H1 (cell line): ENCODE measurements at regions not wholly inside any gene's neighbourhood (a gene's known extent, or its start where the extent isn't known, plus 50 kb on each side); places are given as distances from the start of the nearest gene placed in this dataset.

ENCODE experiments used
- CBX5 ChIP-seq: fragments of 300-800, 300-1000 bp; sonication (generic); IDR thresholded peaks from 2 replicates; pipeline ENCODE4 v1.7.1; 2016; ENCODE audit warnings: antibody characterized with exemption, low read length, low read depth
- CBX8 ChIP-seq: fragments of 300-800, 300-1000 bp; sonication (generic); IDR thresholded peaks from 2 replicates; pipeline ENCODE4 v1.7.1; 2016; ENCODE audit warnings: low read depth, low read length, borderline replicate concordance
- CEBPB ChIP-seq: IDR thresholded peaks from 2 replicates; pipeline ENCODE4 v1.6.1; 2012; ENCODE audit warnings: low read depth, low read length
- RXRA ChIP-seq: IDR thresholded peaks from 2 replicates; pipeline ENCODE4 v1.6.1; 2011; ENCODE audit warnings: low read depth, mild to moderate bottlenecking, low read length, moderate library complexity; ENCODE audit not compliant: insufficient read depth
- SAP30 ChIP-seq: fragments of 300-600 bp; sonication (generic); IDR thresholded peaks from 2 replicates; pipeline ENCODE4 v1.7.1; 2012; ENCODE audit warnings: low read length, moderate library complexity, mild to moderate bottlenecking, inconsistent platforms; ENCODE audit not compliant: insufficient read depth, insufficient replicate concordance
- SIN3A ChIP-seq, 2 experiments: IDR thresholded peaks in 1 of 2; conservative IDR thresholded peaks in 1 of 2; 2 replicates each; pipeline ENCODE4 v1.6.1; 2011 to 2012; ENCODE audit warnings: low read length in 2 of 2, improper control_type of control experiment in 1 of 2, low read depth in 1 of 2, mild to moderate bottlenecking in 1 of 2
- TAF7 ChIP-seq: optimal IDR thresholded peaks from 2 replicates; pipeline ENCODE3; 2011; ENCODE audit warnings: low read depth, mild to moderate bottlenecking, inconsistent platforms, low read length, moderate library complexity, borderline replicate concordance
- TEAD4 ChIP-seq: IDR thresholded peaks from 2 replicates; pipeline ENCODE4 v1.6.1; 2012; ENCODE audit warnings: low read depth, low read length, inconsistent platforms, mixed read lengths

DNA sequence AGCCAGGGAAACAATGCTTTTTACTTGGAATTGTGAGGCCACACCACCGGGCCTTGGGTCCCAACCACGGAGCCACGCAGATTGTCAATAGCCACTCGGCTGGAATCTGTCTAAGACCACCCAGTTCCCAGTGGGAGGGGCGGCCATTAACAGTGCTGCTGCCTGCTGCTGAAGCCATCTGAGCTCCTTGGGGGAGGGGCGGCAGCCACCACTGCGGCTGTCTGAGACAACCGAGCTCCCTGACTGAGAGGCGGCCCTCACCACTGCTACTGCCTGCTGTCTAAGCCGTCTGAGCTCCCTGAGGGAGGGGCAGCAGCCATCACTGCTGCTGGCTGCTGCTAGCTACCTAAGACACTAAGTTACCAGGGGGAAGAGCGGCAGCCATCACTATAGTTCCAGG lies 64.3 kb downstream of the DMRTA2 start (continued):
- TF ChIP-seq SIN3A (conservative IDR thresholded peaks at IDR 0.05 in 1 of 2, IDR thresholded peaks at IDR 0.05 in 1 of 2; ENCODE audit: low read depth in 1 of 2, low read length in 2 of 2) (no peak), CEBPB (no peak), CBX5 (no peak), TEAD4 (no peak), RXRA (no peak), TAF7 (no peak), SAP30 (no peak), CBX8 (no peak)
